RWPE2 (cell line): ENCODE measurements at regions not wholly inside any gene's neighbourhood (a gene's known extent, or its start where the extent isn't known, plus 50 kb on each side); places are given as distances from the start of the nearest gene placed in this dataset.

ENCODE experiments used
- ATAC-seq: fragments of 200-7000 bp; cut with Tn5 transposase; 3 replicates; pipeline ENCODE4 v1.9.1; 2021; ENCODE audit warnings: low read depth
- DNase-seq: peaks from one replicate; pipeline ENCODE4 v3.0.0-alpha.2; 2020; ENCODE audit warnings: low spot score
- H3K27ac ChIP-seq: fragments of 450-650 bp; 2 replicates; pipeline ENCODE4 v1.5.1; 2017; ENCODE audit warnings: mild to moderate bottlenecking; ENCODE audit not compliant: poor library complexity, severe bottlenecking
- H3K27me3 ChIP-seq: fragments of 250-450 bp; sonication (Bioruptor Pico); 2 replicates; pipeline ENCODE4 v1.5.1; 2021; ENCODE audit warnings: mild to moderate bottlenecking, moderate library complexity; ENCODE audit not compliant: insufficient read depth, poor library complexity, severe bottlenecking
- H3K36me3 ChIP-seq: fragments of 250-450 bp; sonication (Bioruptor Pico); 2 replicates; pipeline ENCODE4 v1.5.1; 2020; ENCODE audit warnings: low read depth, mild to moderate bottlenecking, moderate library complexity
- H3K4me1 ChIP-seq: fragments of 250-450 bp; sonication (Bioruptor Pico); 2 replicates; pipeline ENCODE4 v1.5.1; 2021; ENCODE audit warnings: mild to moderate bottlenecking, moderate library complexity; ENCODE audit not compliant: insufficient read depth, poor library complexity, severe bottlenecking
- H3K4me3 ChIP-seq: fragments of 250-450 bp; sonication (Bioruptor Pico); 2 replicates; pipeline ENCODE4 v1.5.1; 2021; ENCODE audit warnings: mild to moderate bottlenecking, moderate library complexity; ENCODE audit not compliant: severe bottlenecking
- H3K9me3 ChIP-seq: fragments of 250-450 bp; sonication (Bioruptor Pico); 2 replicates; pipeline ENCODE4 v1.5.1; 2021; ENCODE audit warnings: mild to moderate bottlenecking, moderate library complexity; ENCODE audit not compliant: severe bottlenecking
- CTCF ChIP-seq: fragments of 450-650 bp; IDR thresholded peaks from one replicate; pipeline ENCODE4 v1.5.1; 2017; ENCODE audit warnings: mild to moderate bottlenecking, moderate library complexity; ENCODE audit not compliant: poor library complexity, severe bottlenecking

- no peaks in the 10 kb centered on the region for H3K4me1 ChIP-seq
- H3K27ac ChIP-seq = no peak overlapping the region
- H3K9me3 ChIP-seq = no peaks in the 10 kb centered on the region
- DNase-seq (no peak), ATAC-seq (no peak)
- peaks cover 10% of the 10 kb centered on the region for H3K27me3 ChIP-seq
- TF ChIP-seq CTCF = no peak
- H3K4me3 ChIP-seq = no peak overlapping the region
- no peaks in the 10 kb centered on the region for H3K36me3 ChIP-seq
Observed at GRCh38 chr12:131529196-131530040, 181.5 kb upstream of the SFSWAP start.

- no peak for DNase-seq
- no peak for TF ChIP-seq CTCF
- peaks cover 10% of the 10 kb centered on the region for H3K27me3 ChIP-seq
- no peaks in the 10 kb centered on the region for H3K9me3 ChIP-seq
- no peak overlapping the region for H3K27ac ChIP-seq
- H3K36me3 ChIP-seq = no peaks in the 10 kb centered on the region
- no peaks in the 10 kb centered on the region for H3K4me1 ChIP-seq
- no peak overlapping the region for H3K4me3 ChIP-seq
- ATAC-seq = no peak
Observed at GRCh38 chr12:131530041-131530332, 180.9 kb upstream of the SFSWAP start.

GRCh38 chr12:131530422-131530821, 180.5 kb upstream of the SFSWAP start:
- ATAC-seq = no peak
- Histone ChIP-seq H3K36me3 (no peaks in the 10 kb centered on the region), H3K4me1 (no peaks in the 10 kb centered on the region), H3K27me3 (peaks cover 8% of the 10 kb centered on the region), H3K4me3 (no peak overlapping the region), H3K27ac (no peak overlapping the region), H3K9me3 (no peaks in the 10 kb centered on the region)
- no peak for DNase-seq
- TF ChIP-seq CTCF = no peak

GRCh38 chr12:131533139-131533538, 177.8 kb upstream of the SFSWAP start:
- no peak for ATAC-seq
- Histone ChIP-seq H3K27ac (no peak overlapping the region), H3K9me3 (no peaks in the 10 kb centered on the region), H3K36me3 (no peaks in the 10 kb centered on the region), H3K4me1 (no peaks in the 10 kb centered on the region), H3K27me3 (peaks cover 4% of the 10 kb centered on the region), H3K4me3 (no peak overlapping the region)
- no peak for TF ChIP-seq CTCF
- DNase-seq = no peak

GRCh38 chr12:131535779-131536178, 175.1 kb upstream of the SFSWAP start:
- ATAC-seq (no peak), DNase-seq (no peak)
- peaks cover 4% of the 10 kb centered on the region for H3K27me3 ChIP-seq
- H3K4me1 ChIP-seq = no peaks in the 10 kb centered on the region
- no peak overlapping the region for H3K4me3 ChIP-seq
- TF ChIP-seq CTCF = no peak
- H3K27ac ChIP-seq = no peak overlapping the region
- no peaks in the 10 kb centered on the region for H3K9me3 ChIP-seq
- H3K36me3 ChIP-seq = no peaks in the 10 kb centered on the region
